ENCODE measurements at regions not wholly inside any gene's neighbourhood (a gene's known extent, or its start where the extent isn't known, plus 50 kb on each side); places are given as distances from the start of the nearest gene placed in this dataset.

GRCh38 chr7:92972441-92972840 is 136.1 kb upstream of the CDK6 start:
- Histone ChIP-seq H3K27ac (ENCODE audit: low read depth in 1 of 2, low read length in 2 of 2) (no peak overlapping the region), H3K36me3 (ENCODE audit: control insufficient read depth in 4 of 4, insufficient read depth in 3 of 4, low read depth in 1 of 4, low read length in 3 of 4) (no peaks in the 10 kb centered on the region), H3K4me3 (ENCODE audit: low read depth in 1 of 3, low read length in 3 of 3) (no peak overlapping the region), H3K9ac (ENCODE audit: low read depth in 1 of 2, low read length in 2 of 2) (no peak overlapping the region), H3K4me1 (ENCODE audit: control insufficient read depth in 4 of 4, insufficient read depth in 4 of 4, low read length in 3 of 4) (no peaks in the 10 kb centered on the region), H3K9me3 (ENCODE audit: control insufficient read depth in 4 of 4, low read length in 3 of 4) (peaks cover 0 to 10% (median 6%) of the 10 kb centered on the region in 4 donors), H3K27me3 (ENCODE audit: control insufficient read depth in 4 of 4, insufficient read depth in 4 of 4, low read length in 3 of 4) (peaks cover 0 to 3% (median 0%) of the 10 kb centered on the region in 4 donors)
- TF ChIP-seq EGR1 (IDR thresholded peaks at IDR 0.05; ENCODE audit: low read depth in 2 of 2) = no peak
- TF ChIP-seq REST (IDR thresholded peaks at IDR 0.05) = no peak
- DNase-seq (ENCODE audit: low spot score) = no peak
- 78% methylated on average over 3 of the region's 3 CpGs for WGBS

GRCh38 chr7:92969061-92969460 is 132.7 kb upstream of the CDK6 start:
- TF ChIP-seq HNF4G (IDR thresholded peaks at IDR 0.05) (no peak), TAF1 (conservative IDR thresholded peaks at IDR 0.05) (no peak), EGR1 (IDR thresholded peaks at IDR 0.05; ENCODE audit: low read depth in 2 of 2) (no peak), CTCF (IDR thresholded peaks at IDR 0.05; ENCODE audit: low read depth, low read length, missing input control) (no peak), GABPA (IDR thresholded peaks at IDR 0.05 in 1 of 2, conservative IDR thresholded peaks at IDR 0.05 in 1 of 2) (no peak), RAD21 (IDR thresholded peaks at IDR 0.05) (no peak), ZBTB33 (IDR thresholded peaks at IDR 0.05) (no peak), FOXA2 (IDR thresholded peaks at IDR 0.05) (no peak), RXRA (IDR thresholded peaks at IDR 0.05) (no peak), YY1 (IDR thresholded peaks at IDR 0.05) (no peak), FOXA1 (IDR thresholded peaks at IDR 0.05) (no peak)
- WGBS = 70% methylated on average over 3 of the region's 3 CpGs
- H3K4me1 ChIP-seq (ENCODE audit: control insufficient read depth in 4 of 4, insufficient read depth in 4 of 4, low read length in 3 of 4) = no peaks in the 10 kb centered on the region
- H3K9me3 ChIP-seq (ENCODE audit: control insufficient read depth in 4 of 4, low read length in 3 of 4) = no peaks in the 10 kb centered on the region
- peaks cover 0 to 3% (median 1%) of the 10 kb centered on the region in 4 donors for H3K27me3 ChIP-seq (ENCODE audit: control insufficient read depth in 4 of 4, insufficient read depth in 4 of 4, low read length in 3 of 4)
- H3K4me3 ChIP-seq (ENCODE audit: low read depth in 1 of 3, low read length in 3 of 3) = no peak overlapping the region
- no peaks in the 10 kb centered on the region for H3K36me3 ChIP-seq (ENCODE audit: control insufficient read depth in 4 of 4, insufficient read depth in 3 of 4, low read depth in 1 of 4, low read length in 3 of 4)
- no peak for DNase-seq (ENCODE audit: low spot score)
- no peak overlapping the region for H3K9ac ChIP-seq (ENCODE audit: low read depth in 1 of 2, low read length in 2 of 2)
- no peak overlapping the region for H3K27ac ChIP-seq (ENCODE audit: low read depth in 1 of 2, low read length in 2 of 2)

Data from liver (tissue), 8 donors.